ENCODE measurements at regions not wholly inside any gene's neighbourhood (a gene's known extent, or its start where the extent isn't known, plus 50 kb on each side); places are given as distances from the start of the nearest gene placed in this dataset.

DNA sequence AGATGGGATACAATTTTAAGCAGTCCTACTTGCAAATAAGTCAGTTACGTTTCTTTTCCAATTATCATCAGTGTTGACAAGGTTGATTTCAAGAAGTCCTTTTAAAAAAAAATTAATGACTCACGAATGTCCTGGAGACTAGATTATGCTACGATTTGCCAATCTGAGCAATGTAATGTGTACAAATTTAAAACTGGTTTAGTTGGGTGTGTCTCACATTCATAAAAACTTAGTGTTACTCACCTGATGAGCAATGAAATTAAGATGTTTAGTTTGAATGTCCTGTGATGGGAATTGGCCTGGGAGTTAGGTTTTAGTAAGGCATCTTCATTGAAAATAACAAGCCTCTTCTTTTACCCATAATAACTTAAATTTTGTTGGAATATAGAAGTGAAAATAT, 136.7 kb upstream of the POF1B start:
- TF ChIP-seq, protein P1, sequence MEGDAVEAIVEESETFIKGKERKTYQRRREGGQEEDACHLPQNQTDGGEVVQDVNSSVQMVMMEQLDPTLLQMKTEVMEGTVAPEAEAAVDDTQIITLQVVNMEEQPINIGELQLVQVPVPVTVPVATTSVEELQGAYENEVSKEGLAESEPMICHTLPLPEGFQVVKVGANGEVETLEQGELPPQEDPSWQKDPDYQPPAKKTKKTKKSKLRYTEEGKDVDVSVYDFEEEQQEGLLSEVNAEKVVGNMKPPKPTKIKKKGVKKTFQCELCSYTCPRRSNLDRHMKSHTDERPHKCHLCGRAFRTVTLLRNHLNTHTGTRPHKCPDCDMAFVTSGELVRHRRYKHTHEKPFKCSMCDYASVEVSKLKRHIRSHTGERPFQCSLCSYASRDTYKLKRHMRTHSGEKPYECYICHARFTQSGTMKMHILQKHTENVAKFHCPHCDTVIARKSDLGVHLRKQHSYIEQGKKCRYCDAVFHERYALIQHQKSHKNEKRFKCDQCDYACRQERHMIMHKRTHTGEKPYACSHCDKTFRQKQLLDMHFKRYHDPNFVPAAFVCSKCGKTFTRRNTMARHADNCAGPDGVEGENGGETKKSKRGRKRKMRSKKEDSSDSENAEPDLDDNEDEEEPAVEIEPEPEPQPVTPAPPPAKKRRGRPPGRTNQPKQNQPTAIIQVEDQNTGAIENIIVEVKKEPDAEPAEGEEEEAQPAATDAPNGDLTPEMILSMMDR (IDR thresholded peaks at IDR 0.05; ENCODE audit: poor library complexity, severe bottlenecking) = no peak
- TF ChIP-seq EZH2 (IDR thresholded peaks at IDR 0.05; ENCODE audit: borderline replicate concordance, insufficient read depth, low read length, poor library complexity, severe bottlenecking) = no peak
- TF ChIP-seq EP300 (conservative IDR thresholded peaks at IDR 0.05; ENCODE audit: poor library complexity, severe bottlenecking) = no peak
